HG02588 (cell line): ENCODE measurements at regions not wholly inside any gene's neighbourhood (a gene's known extent, or its start where the extent isn't known, plus 50 kb on each side); places are given as distances from the start of the nearest gene placed in this dataset.

ENCODE experiments used
- ATAC-seq: cut with Tn5 transposase; IDR thresholded peaks from one replicate; pipeline ENCODE4 v1.9.1; 2021; ENCODE audit warnings: mild to moderate bottlenecking, moderate library complexity; ENCODE audit not compliant: unreplicated experiment

DNA sequence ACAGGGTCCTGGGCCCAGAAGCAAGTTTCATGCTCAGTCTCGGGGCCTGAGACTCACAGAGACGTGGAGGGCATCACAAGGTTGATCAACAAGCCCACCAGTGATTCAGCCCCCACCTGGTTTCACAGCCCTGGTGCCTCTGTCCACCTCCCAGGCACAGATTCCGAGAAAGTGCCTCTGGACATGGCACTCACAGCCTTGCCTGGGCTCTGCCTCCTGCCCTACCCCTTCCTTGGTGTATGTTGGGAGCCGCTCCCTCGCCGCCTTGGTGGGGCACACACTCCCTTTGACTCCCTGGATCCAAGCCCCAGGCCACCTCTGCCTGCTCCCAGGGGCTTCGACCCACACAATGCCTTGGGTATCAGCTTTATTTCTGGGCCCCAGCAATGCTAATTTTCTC, 200.8 kb upstream of the PPP2R2D start:
- ATAC-seq, result no peak

DNA sequence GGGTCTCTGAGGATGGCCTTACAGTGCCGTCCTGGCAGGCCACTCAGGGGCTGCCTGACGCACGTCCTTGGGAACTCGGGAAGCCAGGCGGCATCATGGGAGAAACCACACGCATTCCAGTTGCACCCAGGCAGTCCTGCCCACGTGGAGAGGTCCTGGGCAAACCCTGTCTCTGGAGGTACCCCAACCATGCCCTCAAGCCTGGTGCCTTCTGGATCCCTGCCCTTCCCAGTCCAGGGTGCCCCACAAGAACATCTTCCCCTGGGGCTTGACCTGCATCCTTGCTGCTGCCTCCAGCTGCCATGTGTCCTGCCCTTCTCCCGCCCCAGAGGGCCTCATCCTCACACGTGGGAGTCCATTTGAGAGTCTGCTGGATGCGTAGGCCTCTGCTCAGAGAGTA, 200.3 kb upstream of the PPP2R2D start:
- ATAC-seq, result no peak

DNA sequence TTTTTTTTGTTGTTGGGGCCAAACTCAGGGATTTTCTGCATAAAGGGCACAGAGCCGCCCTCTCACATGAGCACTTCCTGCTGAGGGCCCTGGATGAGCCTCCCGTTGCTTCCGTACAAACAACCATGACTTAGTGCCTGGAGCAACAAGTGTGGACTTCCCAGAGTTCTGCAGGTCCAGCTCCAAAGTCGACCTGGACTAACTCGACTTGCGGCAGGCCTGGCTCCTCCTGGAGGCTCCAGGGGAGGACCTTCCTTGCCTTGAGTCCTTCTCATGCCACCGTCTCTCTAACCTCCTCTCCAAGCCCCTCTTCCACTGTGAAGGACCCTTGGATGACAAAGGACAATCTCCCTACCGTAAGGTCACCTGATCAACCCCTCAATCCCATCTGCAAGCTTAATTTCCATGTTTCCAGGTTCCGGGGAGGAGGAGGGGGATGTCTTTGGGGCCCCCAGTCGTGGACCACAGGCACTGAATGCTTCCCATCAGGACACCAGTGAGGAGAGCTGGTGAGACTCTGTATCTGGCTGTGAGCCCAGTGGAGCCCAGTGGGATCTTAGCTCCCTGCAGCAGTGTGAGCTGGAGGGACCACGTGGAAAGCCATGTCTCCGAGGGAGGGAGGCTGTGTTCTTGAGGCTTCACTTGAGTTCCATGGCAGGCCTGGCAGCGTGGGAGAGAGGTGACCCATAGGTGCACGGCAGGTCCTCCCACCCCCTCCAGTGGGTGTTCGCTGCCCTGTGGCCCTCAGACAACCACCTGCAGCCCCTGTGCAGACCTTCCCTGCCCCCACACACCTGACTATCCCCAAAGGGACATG, 199.5 kb upstream of the PPP2R2D start:
- ATAC-seq, result no peak

DNA sequence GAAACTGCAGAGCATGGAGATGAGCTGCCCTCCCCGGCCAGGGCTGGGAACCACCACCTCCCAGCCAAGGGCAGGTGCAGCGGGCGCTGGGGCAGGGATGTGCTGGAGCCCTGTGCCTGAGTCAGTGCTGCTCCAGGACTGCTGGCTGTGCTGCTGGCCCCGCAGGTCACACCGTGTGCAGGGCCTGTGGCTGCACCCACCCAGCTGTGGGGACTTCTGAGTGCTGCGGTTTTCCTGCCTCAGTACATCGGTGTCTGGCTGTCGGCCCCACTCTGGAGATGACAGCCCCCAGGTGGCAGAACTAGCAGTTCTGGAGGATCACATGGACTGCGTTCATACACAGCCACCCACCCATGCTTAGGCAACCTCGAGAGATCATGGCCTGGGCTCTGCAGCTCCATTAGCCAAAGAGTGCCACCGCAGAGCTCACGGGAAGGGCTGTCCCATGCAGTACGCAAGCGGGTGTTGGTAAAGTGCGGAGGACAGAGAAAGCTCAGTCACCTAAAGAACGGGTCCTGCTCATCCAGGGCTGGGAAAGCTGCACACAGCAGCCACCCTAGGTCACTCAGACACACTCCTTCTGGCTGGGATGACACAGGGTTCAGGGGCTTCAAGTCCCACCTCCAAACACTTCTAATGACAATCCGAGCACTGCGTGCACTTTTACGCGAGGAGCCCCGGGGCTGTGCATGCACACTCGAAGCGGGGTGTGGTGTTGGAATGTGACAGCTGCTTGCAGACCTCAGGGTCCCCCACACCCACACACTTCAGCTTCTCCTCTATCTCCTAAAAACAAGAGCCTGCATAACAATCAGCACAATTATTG, 198.1 kb upstream of the PPP2R2D start:
- ATAC-seq, result no peak

GRCh38 chr10:131703541-131703940, 197.3 kb upstream of the PPP2R2D start:
- no peak for ATAC-seq

DNA sequence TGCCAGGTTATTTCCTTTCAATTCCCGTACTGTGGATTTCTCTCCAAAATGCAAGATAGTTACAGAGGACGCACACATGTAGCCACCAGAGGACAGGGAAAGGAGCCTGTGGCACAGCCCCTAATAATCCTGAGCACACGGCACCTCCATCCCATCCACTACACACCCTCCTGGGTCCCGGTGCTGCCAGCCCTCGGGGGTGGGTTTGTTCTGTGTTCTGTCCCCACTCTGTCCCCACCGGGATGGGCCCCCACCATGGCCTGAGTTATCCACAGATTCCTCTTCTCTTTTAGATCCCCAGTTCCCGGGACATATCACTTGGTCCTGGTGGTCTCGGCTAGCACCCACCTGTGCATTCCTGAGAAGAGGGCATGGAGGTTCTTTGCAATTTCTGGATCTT, 196.9 kb upstream of the PPP2R2D start:
- no peak for ATAC-seq

DNA sequence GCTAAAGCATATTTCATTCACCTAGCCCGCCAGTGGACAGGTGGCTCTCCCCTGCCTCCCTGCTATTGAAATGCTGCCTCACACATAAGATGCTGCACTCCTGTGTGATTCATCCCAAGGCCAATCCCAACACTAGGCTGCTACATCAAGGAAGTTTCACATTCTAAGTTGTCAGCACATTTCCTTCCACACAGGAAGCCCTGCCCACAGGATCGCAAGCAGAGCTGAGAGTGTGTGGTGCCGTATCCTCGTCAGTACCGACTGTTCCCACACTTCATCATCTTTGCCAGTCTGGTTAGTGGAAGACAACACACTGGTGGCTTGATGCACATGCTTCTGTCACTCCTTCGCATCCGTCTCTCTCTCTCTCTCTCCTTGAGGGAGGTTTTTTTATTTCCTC, 194.3 kb upstream of the PPP2R2D start:
- no peak for ATAC-seq

DNA sequence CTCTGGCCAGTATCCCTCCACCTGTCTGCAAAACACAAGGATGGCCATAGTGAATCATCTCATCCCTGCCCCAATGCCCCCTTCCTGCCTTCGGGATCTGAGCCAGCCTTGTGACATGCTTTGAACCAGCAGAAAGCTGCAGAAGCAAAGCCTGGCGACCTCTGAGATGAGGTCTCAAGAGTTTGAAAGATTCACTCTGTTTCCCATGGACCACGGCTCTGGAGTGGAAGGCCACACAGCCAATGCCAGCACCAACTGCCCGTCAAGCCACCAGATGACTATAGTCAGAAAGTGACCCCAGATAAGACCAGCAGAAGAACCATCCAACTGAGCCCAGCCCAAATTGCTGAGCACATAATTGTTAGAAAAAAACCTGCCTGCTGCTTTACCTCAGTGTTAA, 193.9 kb upstream of the PPP2R2D start:
- no peak for ATAC-seq

- no peak for ATAC-seq
These were observed 192.5 kb upstream of the PPP2R2D start for GRCh38 chr10:131708225-131708880.

DNA sequence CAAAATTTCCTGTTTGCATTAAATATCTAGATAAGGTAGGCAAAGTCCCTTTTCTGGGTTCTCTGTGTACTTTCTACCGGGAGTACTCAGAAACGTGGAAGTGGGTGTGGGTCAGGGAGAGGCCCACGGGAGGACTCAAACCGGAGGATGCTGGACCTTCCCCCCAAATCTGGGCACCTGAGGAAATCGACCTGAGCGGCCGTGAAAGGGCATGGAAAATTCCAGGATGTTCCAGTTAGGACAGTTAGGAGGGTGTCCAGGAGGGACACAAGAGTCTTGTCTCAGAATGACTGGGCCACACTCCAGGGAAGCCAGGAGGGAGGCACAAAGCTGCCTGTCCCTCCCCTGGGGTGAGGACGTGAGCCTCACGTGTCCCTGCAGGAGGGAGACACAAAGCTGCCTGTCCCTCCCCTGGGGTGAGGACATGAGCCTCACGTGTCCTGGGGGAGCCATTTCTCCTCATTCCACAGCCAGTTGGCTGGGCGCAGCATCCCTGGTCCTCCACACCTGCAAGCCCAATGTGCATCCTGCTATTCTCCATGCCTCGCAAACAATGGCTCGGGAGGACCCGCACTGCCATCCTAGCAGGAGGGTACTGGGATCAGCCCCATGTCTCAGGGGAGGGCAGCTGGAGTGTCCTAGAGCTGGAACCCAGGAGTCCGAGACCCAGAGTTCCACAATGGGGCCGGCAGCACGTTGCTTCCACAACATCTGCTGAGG, 190.5 kb upstream of the PPP2R2D start:
- ATAC-seq, result no peak

DNA sequence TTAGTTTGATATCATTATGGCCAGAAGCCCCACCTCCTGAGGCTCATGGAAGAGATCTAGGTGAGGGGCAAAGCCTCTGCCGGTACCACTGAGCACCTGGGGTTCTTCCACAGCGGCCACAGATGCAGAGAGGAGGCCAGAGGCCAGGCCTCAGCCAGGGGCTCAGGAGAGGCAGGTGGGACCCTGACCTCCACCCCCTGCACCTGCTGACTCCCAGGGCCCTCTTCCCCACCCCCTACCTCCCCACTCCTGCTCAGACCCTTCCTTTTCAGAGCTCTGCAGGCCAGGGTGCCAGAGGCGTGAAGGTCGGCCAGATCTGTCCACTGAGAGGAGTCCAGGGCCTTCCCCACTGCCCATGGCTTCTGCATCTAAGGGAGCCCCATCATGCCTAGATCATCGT, 178.7 kb upstream of the PPP2R2D start:
- ATAC-seq, result no peak

GRCh38 chr10:131722525-131723264, 178.1 kb upstream of the PPP2R2D start:
- no peak for ATAC-seq

DNA sequence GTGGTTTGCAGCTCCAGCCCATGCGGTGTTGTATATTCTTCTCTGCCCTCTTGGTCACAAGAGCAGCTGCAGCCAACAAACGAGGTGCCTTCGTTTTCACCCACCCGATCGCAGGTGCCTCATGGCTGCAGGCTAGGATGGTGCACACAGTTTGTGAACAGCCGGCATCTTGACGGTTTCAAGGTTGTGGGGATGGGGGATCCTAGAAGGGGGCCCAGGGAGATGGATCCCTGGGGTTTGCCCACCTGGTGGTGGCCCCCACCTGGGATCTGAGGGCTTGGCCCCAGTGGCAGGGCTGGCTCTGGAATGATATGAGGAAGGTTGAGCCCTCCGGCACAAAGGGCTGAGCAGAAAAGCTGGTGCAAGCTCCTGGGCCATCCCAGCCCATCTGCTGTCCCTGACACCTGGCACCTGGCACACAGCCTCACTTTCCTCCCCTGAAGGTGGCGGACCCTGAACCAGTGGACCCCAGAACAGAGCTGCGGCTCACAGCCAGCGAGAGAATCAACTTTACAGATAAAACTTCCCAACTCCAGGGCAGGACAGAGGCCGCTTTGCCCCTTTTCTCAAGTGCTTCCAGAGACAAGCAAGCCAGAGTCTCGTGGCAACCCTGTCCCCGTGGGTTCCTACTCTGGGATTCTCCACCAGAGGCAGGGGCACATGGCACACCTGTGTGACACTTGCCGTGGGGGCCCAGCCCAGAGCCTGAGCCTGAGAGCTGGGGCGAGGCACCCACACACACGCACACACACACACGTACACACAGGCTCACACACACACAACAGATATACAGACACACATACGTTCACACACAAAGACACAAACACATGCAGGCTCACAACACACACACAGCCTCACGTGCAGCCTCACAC, 177.3 kb upstream of the PPP2R2D start:
- ATAC-seq, result no peak

GRCh38 chr10:131724169-131724545, 176.7 kb upstream of the PPP2R2D start:
- ATAC-seq, result no peak

DNA sequence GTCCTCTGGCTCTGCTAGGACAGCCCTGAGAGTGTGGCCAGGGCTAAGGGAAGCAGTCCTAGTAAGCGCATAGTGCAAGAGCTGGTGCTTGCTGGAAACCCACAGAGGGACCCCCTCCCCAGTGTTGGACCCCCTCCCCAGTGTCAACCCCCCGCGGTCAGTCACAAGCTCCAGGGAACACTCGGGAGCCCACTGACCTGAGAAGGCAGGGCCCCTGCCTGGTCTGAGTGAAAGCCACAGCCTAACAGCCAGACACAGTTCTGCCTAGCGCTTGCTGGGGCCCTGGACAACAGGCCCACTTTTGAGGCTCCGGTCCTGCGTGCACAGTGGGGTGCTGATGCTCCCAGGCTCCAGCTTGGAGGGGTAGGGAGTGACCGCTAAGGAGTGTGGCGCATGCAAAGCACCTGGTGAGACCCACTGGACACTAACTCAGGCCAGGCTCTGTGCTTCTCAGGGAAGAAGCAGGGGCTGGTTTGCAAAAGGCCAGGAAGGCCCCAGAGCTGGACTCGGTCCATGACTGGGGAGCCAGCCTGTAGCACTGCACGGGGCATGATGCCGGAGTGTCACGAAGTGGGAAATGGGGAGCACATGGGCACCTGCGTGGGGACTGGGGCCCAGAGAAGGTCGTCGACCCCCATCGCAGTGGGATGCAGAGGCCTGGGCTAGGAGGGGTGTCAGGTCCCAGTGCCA, 175.8 kb upstream of the PPP2R2D start:
- ATAC-seq, result no peak

GRCh38 chr10:131725581-131726069, 175.2 kb upstream of the PPP2R2D start:
- no peak for ATAC-seq

GRCh38 chr10:131726076-131726880, 174.5 kb upstream of the PPP2R2D start:
- no peak for ATAC-seq

GRCh38 chr10:131726967-131727366, 173.8 kb upstream of the PPP2R2D start:
- ATAC-seq, result no peak
